ENCODE measurements at regions not wholly inside any gene's neighbourhood (a gene's known extent, or its start where the extent isn't known, plus 50 kb on each side); places are given as distances from the start of the nearest gene placed in this dataset.

- Histone ChIP-seq H3K4me3 (no peak overlapping the region), H3K27ac (no peak overlapping the region), H3K27me3 (no peaks in the 10 kb centered on the region), H3K4me1 (no peaks in the 10 kb centered on the region), H3K36me3 (no peaks in the 10 kb centered on the region), H3K9me3 (no peaks in the 10 kb centered on the region)
- TF ChIP-seq EP300 (IDR thresholded peaks at IDR 0.05), result no peak
- TF ChIP-seq POLR2AphosphoS5 (IDR thresholded peaks at IDR 0.05), result no peak
- TF ChIP-seq CTCF (IDR thresholded peaks at IDR 0.05), result no peak
- TF ChIP-seq POLR2A (IDR thresholded peaks at IDR 0.05), result no peak
- no peak for DNase-seq
- intact Hi-C loops (cut with DNase I), result no loop called here
These were observed 1502.6 kb upstream of the FLRT2 start for GRCh38 chr14:84027351-84027750.

GRCh38 chr14:84028080-84028604, 1501.8 kb upstream of the FLRT2 start:
- Histone ChIP-seq H3K36me3 (no peaks in the 10 kb centered on the region), H3K9me3 (no peaks in the 10 kb centered on the region), H3K4me3 (no peak overlapping the region), H3K27ac (no peak overlapping the region), H3K27me3 (no peaks in the 10 kb centered on the region), H3K4me1 (no peaks in the 10 kb centered on the region)
- TF ChIP-seq POLR2AphosphoS5 (IDR thresholded peaks at IDR 0.05) (no peak), POLR2A (IDR thresholded peaks at IDR 0.05) (no peak), CTCF (IDR thresholded peaks at IDR 0.05) (no peak), EP300 (IDR thresholded peaks at IDR 0.05) (no peak)
- no peak for DNase-seq
- WGBS, 2 donors, result 82 to 85% methylated on average over 5 of the region's 5 CpGs
- intact Hi-C loops (cut with DNase I), result no loop called here

- Histone ChIP-seq H3K27me3 (no peaks in the 10 kb centered on the region), H3K4me1 (no peaks in the 10 kb centered on the region), H3K36me3 (no peaks in the 10 kb centered on the region), H3K27ac (no peak overlapping the region), H3K9me3 (no peaks in the 10 kb centered on the region), H3K4me3 (no peak overlapping the region)
- TF ChIP-seq EP300 (IDR thresholded peaks at IDR 0.05), result no peak
- no peak for TF ChIP-seq CTCF (IDR thresholded peaks at IDR 0.05)
- TF ChIP-seq POLR2AphosphoS5 (IDR thresholded peaks at IDR 0.05), result no peak
- TF ChIP-seq POLR2A (IDR thresholded peaks at IDR 0.05), result no peak
- intact Hi-C loops (cut with DNase I), result no loop called here
- DNase-seq, result no peak
These were observed 1500.7 kb upstream of the FLRT2 start for GRCh38 chr14:84029246-84029645.

GRCh38 chr14:84029720-84030119, 1500.2 kb upstream of the FLRT2 start:
- Histone ChIP-seq H3K27ac (no peak overlapping the region), H3K4me3 (no peak overlapping the region), H3K9me3 (no peaks in the 10 kb centered on the region), H3K36me3 (no peaks in the 10 kb centered on the region), H3K27me3 (no peaks in the 10 kb centered on the region), H3K4me1 (no peaks in the 10 kb centered on the region)
- TF ChIP-seq CTCF (IDR thresholded peaks at IDR 0.05) (no peak), EP300 (IDR thresholded peaks at IDR 0.05) (no peak), POLR2A (IDR thresholded peaks at IDR 0.05) (no peak), POLR2AphosphoS5 (IDR thresholded peaks at IDR 0.05) (no peak)
- 74 to 85% methylated on average over 7 of the region's 7 CpGs for WGBS, 2 donors
- no peak for DNase-seq
- intact Hi-C loops (cut with DNase I), result no loop called here

- DNase-seq, result no peak
- TF ChIP-seq POLR2AphosphoS5 (IDR thresholded peaks at IDR 0.05) (no peak), CTCF (IDR thresholded peaks at IDR 0.05) (no peak), EP300 (IDR thresholded peaks at IDR 0.05) (no peak), POLR2A (IDR thresholded peaks at IDR 0.05) (no peak)
- 34 to 73% methylated on average over 1 of the region's 1 CpG for WGBS, 2 donors
- H3K27ac ChIP-seq, result no peak overlapping the region
- no peaks in the 10 kb centered on the region for H3K36me3 ChIP-seq
- no peak overlapping the region for H3K4me3 ChIP-seq
- H3K9me3 ChIP-seq, result no peaks in the 10 kb centered on the region
- H3K27me3 ChIP-seq, result no peaks in the 10 kb centered on the region
- intact Hi-C loops (cut with DNase I), result no loop called here
- no peaks in the 10 kb centered on the region for H3K4me1 ChIP-seq
These were observed 1493.1 kb upstream of the FLRT2 start for GRCh38 chr14:84036840-84037239.

Measured in sigmoid colon (tissue), 6 donors.